A549 (cell line): ENCODE measurements at regions not wholly inside any gene's neighbourhood (a gene's known extent, or its start where the extent isn't known, plus 50 kb on each side); places are given as distances from the start of the nearest gene placed in this dataset.

Source experiments
- ATAC-seq, 2 experiments: fragments of 200-7000 bp in 1 of 2; fragments of >200 bp in 1 of 2; cut with Nextera tagmentation in 1 of 2; cut with Tn5 transposase in 1 of 2; 3 replicates each; pipeline versions ENCODE4 v1.8.0 to v1.9.1; 2018 to 2020; ENCODE audit warnings: mild to moderate bottlenecking in 1 of 2, moderate library complexity in 1 of 2
- CTCF ChIA-PET: fragments of 300-600 bp; sonication (Branson Sonifier 250); formaldehyde crosslinking; extraction: SDS; loops from one replicate; lab custom pipeline; 2021; ENCODE audit warnings: antibody characterized with exemption, inconsistent platforms; lab: Yijun Ruan, JAX
- POLR2A ChIA-PET: fragments of 350-600 bp; formaldehyde crosslinking; extraction: SDS; loops from one replicate; lab custom pipeline; 2021; ENCODE audit warnings: antibody characterized with exemption, inconsistent platforms; lab: Yijun Ruan, JAX
- DNase-seq, 2 experiments: peaks; one replicate each; pipeline versions ENCODE4 v3.0.0 to v3.0.0-alpha.2; 2011 to 2016; ENCODE audit warnings: low read depth in 1 of 2, low spot score in 1 of 2
- FAIRE-seq: peaks from 2 replicates; lab custom pipeline; 2011; peaks lifted over from hg19 to GRCh38; lab: Jason Lieb, UNC
- H3K27ac ChIP-seq, 2 experiments: fragments of >200 bp; sonication (Bioruptor Twin); formaldehyde crosslinking; 3 replicates each; pipeline ENCODE4 v1.5.1; 2016 to 2017
- H3K4me1 ChIP-seq: fragments of >200 bp; sonication (Bioruptor Twin); formaldehyde crosslinking; 3 replicates; pipeline ENCODE4 v1.6.1; 2016
- H3K4me2 ChIP-seq: fragments of >200 bp; sonication (Bioruptor Twin); formaldehyde crosslinking; 3 replicates; pipeline ENCODE4 v1.6.1; 2016
- H3K4me3 ChIP-seq: fragments of >200 bp; sonication (Bioruptor Twin); formaldehyde crosslinking; 3 replicates; pipeline ENCODE4 v1.5.1; 2016
- H3K9me3 ChIP-seq: fragments of >200 bp; sonication (Bioruptor Twin); formaldehyde crosslinking; 3 replicates; pipeline ENCODE4 v1.6.1; 2016
- BHLHE40 ChIP-seq: IDR thresholded peaks from 2 replicates; pipeline ENCODE4 v1.6.1; 2012; ENCODE audit warnings: low read depth, low read length, inconsistent platforms
- CBX8 ChIP-seq: fragments of 200-600 bp; sonication (generic); IDR thresholded peaks from 2 replicates; pipeline ENCODE4 v1.6.1; 2016
- EHF ChIP-seq: fragments of 250-450 bp; sonication (Bioruptor Pico); IDR thresholded peaks from 2 replicates; pipeline ENCODE4 v1.5.0; 2020; ENCODE audit warnings: mild to moderate bottlenecking
- FOSB ChIP-seq: fragments of 250-450 bp; sonication (Bioruptor Pico); IDR thresholded peaks from 2 replicates; pipeline ENCODE4 v1.5.0; 2020; ENCODE audit warnings: mild to moderate bottlenecking, moderate library complexity
- GATA3 ChIP-seq: IDR thresholded peaks from 2 replicates; pipeline ENCODE4 v1.6.1; 2012; ENCODE audit warnings: borderline replicate concordance
- HEYL ChIP-seq: fragments of 250-450 bp; sonication (Bioruptor Pico); IDR thresholded peaks from 2 replicates; pipeline ENCODE4 v1.8.0; 2021; ENCODE audit warnings: mild to moderate bottlenecking, moderate library complexity
- HOXB13 ChIP-seq: fragments of 250-450 bp; sonication (Bioruptor Pico); IDR thresholded peaks from 2 replicates; pipeline ENCODE4 v1.5.0; 2020; ENCODE audit warnings: low read depth, mild to moderate bottlenecking, moderate library complexity
- JUN ChIP-seq, 2 experiments: fragments of >200 bp; sonication (Bioruptor Twin); formaldehyde crosslinking; IDR thresholded peaks; 2 replicates in 1 of 2; 3 replicates in 1 of 2; pipeline ENCODE4 v1.6.1; 2016 to 2017
- JUNB ChIP-seq: fragments of >200 bp; sonication (Bioruptor Twin); formaldehyde crosslinking; IDR thresholded peaks from 2 replicates; pipeline ENCODE4 v1.6.1; 2016
- MYC ChIP-seq: IDR thresholded peaks from 2 replicates; pipeline ENCODE4 v1.6.1; 2012; ENCODE audit warnings: mild to moderate bottlenecking, inconsistent platforms, low read length, improper control_type of control experiment, borderline replicate concordance
- NFE2L2 ChIP-seq: fragments of 150-350 bp; conservative IDR thresholded peaks from 2 replicates; pipeline ENCODE4 v1.6.1; 2014; ENCODE audit warnings: low read length
- PHF8 ChIP-seq: fragments of 200-600 bp; sonication (generic); IDR thresholded peaks from 2 replicates; pipeline ENCODE4 v1.6.1; 2016; ENCODE audit warnings: low read depth, mild to moderate bottlenecking, antibody characterized with exemption, moderate library complexity, borderline replicate concordance
- POLR2AphosphoS2 ChIP-seq: conservative IDR thresholded peaks from 2 replicates; pipeline ENCODE4 v1.6.1; 2012; ENCODE audit warnings: low read length, improper control_type of control experiment, inconsistent platforms
- RAD21 ChIP-seq, 2 experiments: fragments of >200 bp in 1 of 2; sonication (Bioruptor Twin) in 1 of 2; formaldehyde crosslinking in 1 of 2; IDR thresholded peaks in 1 of 2; conservative IDR thresholded peaks in 1 of 2; 2 replicates in 1 of 2; 3 replicates in 1 of 2; pipeline ENCODE4 v1.6.1; 2012 to 2018; ENCODE audit warnings: inconsistent platforms in 1 of 2
- RCOR1 ChIP-seq: fragments of 150-350 bp; IDR thresholded peaks from 2 replicates; pipeline ENCODE4 v1.6.1; 2014; ENCODE audit warnings: antibody characterized with exemption, low read length, low read depth
- SMC3 ChIP-seq: fragments of >200 bp; sonication (Bioruptor Twin); formaldehyde crosslinking; IDR thresholded peaks from 3 replicates; pipeline ENCODE4 v1.6.1; 2018; ENCODE audit warnings: inconsistent platforms
- SREBF2 ChIP-seq: fragments of 450-650 bp; IDR thresholded peaks from 2 replicates; pipeline ENCODE4 v1.6.1; 2014; ENCODE audit warnings: mild to moderate bottlenecking, moderate library complexity
- TFCP2L1 ChIP-seq: fragments of 250-450 bp; sonication (Bioruptor Pico); IDR thresholded peaks from 2 replicates; pipeline ENCODE4 v1.5.0; 2021; ENCODE audit warnings: mild to moderate bottlenecking
- TP53 ChIP-seq: fragments of 250-450 bp; sonication (Bioruptor Pico); IDR thresholded peaks from 2 replicates; pipeline ENCODE4 v1.5.0; 2021; ENCODE audit warnings: mild to moderate bottlenecking, moderate library complexity
- WGBS: methylation state at CpG from one replicate; pipeline ENCODE4 v1.1.6; 2017; ENCODE audit errors: missing lambda C conversion rate; 5-methylcytosine and 5-hydroxymethylcytosine counted together
- TF ChIP-seq, protein P1 (sequence below): IDR thresholded peaks from 2 replicates; pipeline ENCODE4 v1.6.1; 2012
- TF ChIP-seq, protein P2 (sequence below): IDR thresholded peaks from 2 replicates; pipeline ENCODE4 v1.6.1; 2012
- TF ChIP-seq, protein P3 (sequence below): fragments of 200-600 bp; sonication (generic); IDR thresholded peaks from 2 replicates; pipeline ENCODE4 v1.6.1; 2016; ENCODE audit warnings: antibody characterized with exemption, mild to moderate bottlenecking, moderate library complexity

DNA sequence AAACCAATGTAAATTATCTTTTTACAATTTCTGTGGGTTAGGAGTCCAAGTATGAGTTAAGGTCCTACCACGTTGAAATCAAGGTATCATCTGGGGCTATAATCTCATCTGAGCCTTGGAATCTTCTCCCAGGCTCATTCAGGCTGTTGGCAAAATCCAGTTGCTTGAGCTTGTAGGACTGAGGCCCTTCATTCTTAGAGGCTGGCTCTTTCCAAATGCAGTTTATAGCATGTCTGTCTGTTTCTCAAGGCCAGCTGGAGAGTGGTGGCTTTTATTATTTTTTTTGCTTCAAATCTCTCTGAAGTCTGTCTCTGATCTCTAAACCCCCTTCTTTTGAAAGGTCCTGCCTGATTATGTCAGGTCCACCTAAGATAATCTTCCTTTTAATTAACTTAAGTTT is 177.2 kb upstream of the ASCC3 start (continued):
- no peak for TF ChIP-seq MYC

DNA sequence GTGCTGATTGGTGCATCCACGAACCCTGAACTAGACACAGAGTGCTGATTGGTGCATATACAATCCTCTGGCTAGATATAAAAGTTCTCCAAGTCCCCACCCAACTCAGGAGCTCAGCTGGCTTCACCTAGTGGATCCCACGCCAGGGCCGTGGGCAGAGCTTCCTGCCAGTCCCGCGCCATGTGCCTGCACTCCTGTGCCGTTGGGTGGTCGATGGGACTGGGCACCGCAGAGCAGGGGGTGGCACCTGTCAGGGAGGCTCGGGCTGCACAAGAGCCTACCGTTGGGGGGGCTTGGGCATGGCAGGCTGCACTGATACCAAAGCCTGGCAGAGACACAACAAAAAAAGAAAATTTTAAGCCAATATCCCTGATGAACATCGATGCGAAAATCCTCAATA is 185.4 kb upstream of the ASCC3 start:
- DNase-seq: no peak
- H3K9me3 ChIP-seq: no peaks in the 10 kb centered on the region
- no peaks in the 10 kb centered on the region for H3K4me1 ChIP-seq
- 38% methylated on average over 4 of the region's 12 CpGs for WGBS
- H3K4me3 ChIP-seq: no peak overlapping the region
- FAIRE-seq: no peak
- CTCF ChIA-PET: no interaction called here
- H3K27ac ChIP-seq: no peak overlapping the region
- no peak for ATAC-seq
- H3K4me2 ChIP-seq: no peak overlapping the region
- TF ChIP-seq CBX8 (no peak), TP53 (CRISPR knock-in tag) (no peak), SMC3 (no peak), POLR2AphosphoS2 (no peak), HOXB13 (CRISPR knock-in tag) (no peak), GATA3 (no peak), TFCP2L1 (CRISPR knock-in tag) (no peak), RAD21 (conservative IDR thresholded peaks at IDR 0.05 in 1 of 2, IDR thresholded peaks at IDR 0.05 in 1 of 2) (no peak), PHF8 (no peak), EHF (no peak), RCOR1 (no peak), JUN (IDR thresholded peaks at IDR 0.05) (no peak), FOSB (CRISPR knock-in tag) (no peak), NFE2L2 (no peak), MYC (no peak), HEYL (CRISPR knock-in tag) (no peak), SREBF2 (no peak)
- TF ChIP-seq, protein P1, sequence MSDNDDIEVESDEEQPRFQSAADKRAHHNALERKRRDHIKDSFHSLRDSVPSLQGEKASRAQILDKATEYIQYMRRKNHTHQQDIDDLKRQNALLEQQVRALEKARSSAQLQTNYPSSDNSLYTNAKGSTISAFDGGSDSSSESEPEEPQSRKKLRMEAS: no peak
- TF ChIP-seq, protein P2, sequence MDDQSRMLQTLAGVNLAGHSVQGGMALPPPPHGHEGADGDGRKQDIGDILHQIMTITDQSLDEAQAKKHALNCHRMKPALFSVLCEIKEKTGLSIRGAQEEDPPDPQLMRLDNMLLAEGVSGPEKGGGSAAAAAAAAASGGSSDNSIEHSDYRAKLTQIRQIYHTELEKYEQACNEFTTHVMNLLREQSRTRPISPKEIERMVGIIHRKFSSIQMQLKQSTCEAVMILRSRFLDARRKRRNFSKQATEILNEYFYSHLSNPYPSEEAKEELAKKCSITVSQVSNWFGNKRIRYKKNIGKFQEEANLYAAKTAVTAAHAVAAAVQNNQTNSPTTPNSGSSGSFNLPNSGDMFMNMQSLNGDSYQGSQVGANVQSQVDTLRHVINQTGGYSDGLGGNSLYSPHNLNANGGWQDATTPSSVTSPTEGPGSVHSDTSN: no peak
- TF ChIP-seq, all 56 proteins: peak for 0
- POLR2A ChIA-PET: no interaction called here

DNA sequence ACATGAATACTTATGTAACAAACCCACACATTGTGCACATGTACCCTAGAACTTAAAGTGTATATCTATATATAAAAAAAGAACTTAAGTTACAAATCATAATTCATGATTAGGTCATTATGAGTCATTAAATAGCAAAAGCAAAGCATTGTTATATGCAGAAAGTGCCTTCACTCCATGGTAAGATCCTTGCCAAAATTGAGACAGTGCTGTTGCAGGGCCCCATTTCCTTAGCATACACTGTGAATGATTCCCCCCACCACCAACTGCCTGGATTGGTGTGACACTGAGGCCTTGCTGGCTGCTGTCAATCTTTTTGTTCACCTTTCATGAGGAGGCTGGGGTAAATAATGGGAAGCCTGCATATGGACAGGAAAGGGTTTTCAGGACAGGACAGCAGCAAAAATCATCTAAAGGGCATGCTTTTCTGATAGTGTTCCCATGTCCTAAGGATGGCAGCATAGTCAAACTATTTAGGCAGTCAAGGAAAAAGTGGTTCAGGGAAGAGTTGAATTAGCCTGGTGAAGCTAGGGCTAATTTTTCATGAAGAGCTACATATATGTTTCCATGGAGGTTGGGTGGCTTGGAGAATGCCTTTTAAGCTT is 188.2 kb upstream of the ASCC3 start:
- POLR2A ChIA-PET: no interaction called here
- DNase-seq: peak in 1 of 2 experiments; percentile 4
- Histone ChIP-seq H3K4me3 (no peak overlapping the region), H3K4me2 (no peak overlapping the region), H3K9me3 (no peaks in the 10 kb centered on the region), H3K27ac (no peak overlapping the region), H3K4me1 (no peaks in the 10 kb centered on the region)
- no peak for FAIRE-seq
- ATAC-seq: peak in 1 of 2 experiments; percentile 38; a peak in 1 of 6 replicates
- CTCF ChIA-PET: no interaction called here
- TF ChIP-seq BHLHE40: no peak
- TF ChIP-seq JUNB: no peak
- TF ChIP-seq TFCP2L1 (CRISPR knock-in tag): no peak
- TF ChIP-seq, protein P3, sequence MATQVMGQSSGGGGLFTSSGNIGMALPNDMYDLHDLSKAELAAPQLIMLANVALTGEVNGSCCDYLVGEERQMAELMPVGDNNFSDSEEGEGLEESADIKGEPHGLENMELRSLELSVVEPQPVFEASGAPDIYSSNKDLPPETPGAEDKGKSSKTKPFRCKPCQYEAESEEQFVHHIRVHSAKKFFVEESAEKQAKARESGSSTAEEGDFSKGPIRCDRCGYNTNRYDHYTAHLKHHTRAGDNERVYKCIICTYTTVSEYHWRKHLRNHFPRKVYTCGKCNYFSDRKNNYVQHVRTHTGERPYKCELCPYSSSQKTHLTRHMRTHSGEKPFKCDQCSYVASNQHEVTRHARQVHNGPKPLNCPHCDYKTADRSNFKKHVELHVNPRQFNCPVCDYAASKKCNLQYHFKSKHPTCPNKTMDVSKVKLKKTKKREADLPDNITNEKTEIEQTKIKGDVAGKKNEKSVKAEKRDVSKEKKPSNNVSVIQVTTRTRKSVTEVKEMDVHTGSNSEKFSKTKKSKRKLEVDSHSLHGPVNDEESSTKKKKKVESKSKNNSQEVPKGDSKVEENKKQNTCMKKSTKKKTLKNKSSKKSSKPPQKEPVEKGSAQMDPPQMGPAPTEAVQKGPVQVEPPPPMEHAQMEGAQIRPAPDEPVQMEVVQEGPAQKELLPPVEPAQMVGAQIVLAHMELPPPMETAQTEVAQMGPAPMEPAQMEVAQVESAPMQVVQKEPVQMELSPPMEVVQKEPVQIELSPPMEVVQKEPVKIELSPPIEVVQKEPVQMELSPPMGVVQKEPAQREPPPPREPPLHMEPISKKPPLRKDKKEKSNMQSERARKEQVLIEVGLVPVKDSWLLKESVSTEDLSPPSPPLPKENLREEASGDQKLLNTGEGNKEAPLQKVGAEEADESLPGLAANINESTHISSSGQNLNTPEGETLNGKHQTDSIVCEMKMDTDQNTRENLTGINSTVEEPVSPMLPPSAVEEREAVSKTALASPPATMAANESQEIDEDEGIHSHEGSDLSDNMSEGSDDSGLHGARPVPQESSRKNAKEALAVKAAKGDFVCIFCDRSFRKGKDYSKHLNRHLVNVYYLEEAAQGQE: peak; percentile 28; the same call in 1 of the 2 replicates
- TF ChIP-seq RAD21 (conservative IDR thresholded peaks at IDR 0.05 in 1 of 2, IDR thresholded peaks at IDR 0.05 in 1 of 2): peak in 1 of 2 experiments; percentile 21; a peak in 1 of 5 replicates
